Endothelial cell of umbilical vein (primary cell): ENCODE measurements at regions not wholly inside any gene's neighbourhood (a gene's known extent, or its start where the extent isn't known, plus 50 kb on each side); places are given as distances from the start of the nearest gene placed in this dataset.

Experiments
- CTCF ChIP-seq, 2 donors: IDR thresholded peaks; 1 replicate in 1 of 2; 2 replicates in 1 of 2; pipeline ENCODE4 v1.5.1; 2011; ENCODE audit warnings: low read length in 2 of 2, mild to moderate bottlenecking in 2 of 2, moderate library complexity in 2 of 2, control low read depth in 1 of 2, inconsistent platforms in 1 of 2, low read depth in 1 of 2; ENCODE audit not compliant: insufficient read depth in 1 of 2; ENCODE audit errors: extremely low read depth in 1 of 2
- EZH2 ChIP-seq: IDR thresholded peaks from 2 replicates; pipeline ENCODE4 v1.6.1; 2012; ENCODE audit warnings: borderline replicate concordance, low read depth, mild to moderate bottlenecking, moderate library complexity, low read length, inconsistent platforms; ENCODE audit not compliant: severe bottlenecking
- FOS ChIP-seq: IDR thresholded peaks from 2 replicates; pipeline ENCODE4 v1.6.1; 2011; ENCODE audit warnings: mild to moderate bottlenecking, low read length, moderate library complexity, borderline replicate concordance; ENCODE audit not compliant: insufficient read depth
- JUN ChIP-seq: IDR thresholded peaks from 2 replicates; pipeline ENCODE4 v1.6.1; 2011; ENCODE audit warnings: borderline replicate concordance, low read depth; ENCODE audit not compliant: insufficient read length, insufficient read depth
- MAX ChIP-seq: IDR thresholded peaks from 2 replicates; pipeline ENCODE4 v1.6.1; 2011; ENCODE audit not compliant: insufficient read depth, insufficient read length
- MYC ChIP-seq: IDR thresholded peaks from one replicate; pipeline ENCODE4 v1.6.1; 2011; ENCODE audit warnings: mild to moderate bottlenecking, low read depth, low read length
- POLR2A ChIP-seq: IDR thresholded peaks from 2 replicates; pipeline ENCODE4 v1.6.1; 2012; ENCODE audit warnings: low read depth, mild to moderate bottlenecking, control low read depth, low read length
- POLR2AphosphoS5 ChIP-seq: IDR thresholded peaks from 2 replicates; pipeline ENCODE4 v1.6.1; 2012; ENCODE audit warnings: low read depth, mild to moderate bottlenecking, control low read depth, low read length, moderate library complexity; ENCODE audit not compliant: insufficient read depth

- no peak for TF ChIP-seq MAX
- TF ChIP-seq POLR2A: no peak
- TF ChIP-seq CTCF (IDR thresholded peaks at IDR 0.05; ENCODE audit: extremely low read depth in 1 of 2, insufficient read depth in 1 of 2, low read depth in 1 of 2, low read length in 2 of 2): no peak
- TF ChIP-seq JUN: no peak
- no peak for TF ChIP-seq EZH2
- no peak for TF ChIP-seq FOS
- no peak for TF ChIP-seq POLR2AphosphoS5
- no peak for TF ChIP-seq MYC
These were observed 571.7 kb downstream of the RPS29 start for GRCh38 chr14:49014476-49014875.
